ENCODE measurements at regions not wholly inside any gene's neighbourhood (a gene's known extent, or its start where the extent isn't known, plus 50 kb on each side); places are given as distances from the start of the nearest gene placed in this dataset.

DNA sequence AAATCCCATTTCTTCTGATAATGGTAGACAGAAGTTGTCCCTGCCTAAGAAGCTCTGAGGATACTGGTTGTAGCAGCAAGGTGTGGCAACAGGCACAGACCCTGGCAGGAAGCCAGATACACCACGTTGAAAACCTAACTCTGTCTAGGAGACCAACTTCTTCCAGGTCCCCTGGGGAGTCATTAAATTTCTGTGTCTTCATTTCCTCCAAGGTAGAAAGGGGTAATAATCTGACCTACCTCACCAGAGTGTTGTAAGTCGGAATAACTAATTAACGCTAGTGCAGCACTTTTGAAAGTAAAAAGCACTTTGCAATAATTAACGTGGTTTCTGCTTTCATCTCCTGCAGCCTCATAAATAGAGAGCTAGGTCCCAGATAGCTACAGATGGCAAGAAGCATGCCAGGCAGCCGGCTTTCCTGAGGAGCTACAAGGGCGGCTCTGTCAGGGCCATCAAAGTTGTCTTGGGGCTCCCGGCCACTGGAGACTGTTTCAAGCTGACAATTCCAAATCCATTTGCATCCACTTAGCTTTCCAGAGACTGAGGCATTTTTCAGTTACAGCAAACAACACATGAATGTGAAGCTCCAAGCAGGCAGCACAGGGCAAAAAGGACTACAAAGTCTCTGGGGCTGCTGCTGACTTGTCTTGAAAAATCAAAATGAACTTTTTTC lies 176.2 kb downstream of the FOXO1 start:
- Histone ChIP-seq H3K79me2 (ENCODE audit: insufficient read depth, low read depth, low read length) (no peaks in the 10 kb centered on the region), H3K4me2 (ENCODE audit: low read length) (peak overlapping the region; percentile 25), H3K27ac (ENCODE audit: low read depth, low read length, poor library complexity, severe bottlenecking) (no peak overlapping the region), H2AFZ (ENCODE audit: low read length) (no peak overlapping the region), H3K36me3 (ENCODE audit: insufficient read depth, low read length) (no peaks in the 10 kb centered on the region), H4K20me1 (ENCODE audit: insufficient read depth, low read length) (no peaks in the 10 kb centered on the region), H3K4me3 (ENCODE audit: low read depth, low read length, poor library complexity, severe bottlenecking) (no peak overlapping the region), H3K9me2 (ENCODE audit: insufficient read depth, low read length) (no peaks in the 10 kb centered on the region), H3K9me3 (ENCODE audit: low read length) (no peaks in the 10 kb centered on the region), H3K4me1 (ENCODE audit: insufficient read depth, low read length, poor library complexity, severe bottlenecking) (peaks cover 46% of the 10 kb centered on the region)
- ChIA-PET POLR2A (interaction anchor here (0.6 to 1.4 kb wide), 7 partner anchors 7 to 112 kb away, joined by 3 to 4 read pairs (median 3); no protein-coding TSS in a partner anchor), CTCF (ENCODE audit: unreplicated experiment) (no interaction called here)
- BruUV-seq (replicated peaks) = no TSS peak
- no peak for TF ChIP-seq EZH2phosphoT487 (IDR thresholded peaks at IDR 0.05; ENCODE audit: borderline replicate concordance, low read depth, low read length)
- TF ChIP-seq, protein P1, sequence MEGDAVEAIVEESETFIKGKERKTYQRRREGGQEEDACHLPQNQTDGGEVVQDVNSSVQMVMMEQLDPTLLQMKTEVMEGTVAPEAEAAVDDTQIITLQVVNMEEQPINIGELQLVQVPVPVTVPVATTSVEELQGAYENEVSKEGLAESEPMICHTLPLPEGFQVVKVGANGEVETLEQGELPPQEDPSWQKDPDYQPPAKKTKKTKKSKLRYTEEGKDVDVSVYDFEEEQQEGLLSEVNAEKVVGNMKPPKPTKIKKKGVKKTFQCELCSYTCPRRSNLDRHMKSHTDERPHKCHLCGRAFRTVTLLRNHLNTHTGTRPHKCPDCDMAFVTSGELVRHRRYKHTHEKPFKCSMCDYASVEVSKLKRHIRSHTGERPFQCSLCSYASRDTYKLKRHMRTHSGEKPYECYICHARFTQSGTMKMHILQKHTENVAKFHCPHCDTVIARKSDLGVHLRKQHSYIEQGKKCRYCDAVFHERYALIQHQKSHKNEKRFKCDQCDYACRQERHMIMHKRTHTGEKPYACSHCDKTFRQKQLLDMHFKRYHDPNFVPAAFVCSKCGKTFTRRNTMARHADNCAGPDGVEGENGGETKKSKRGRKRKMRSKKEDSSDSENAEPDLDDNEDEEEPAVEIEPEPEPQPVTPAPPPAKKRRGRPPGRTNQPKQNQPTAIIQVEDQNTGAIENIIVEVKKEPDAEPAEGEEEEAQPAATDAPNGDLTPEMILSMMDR (conservative IDR thresholded peaks at IDR 0.05; ENCODE audit: low read length) = no peak
- intact Hi-C loops (cut with micrococcal nuclease; ENCODE audit: unreplicated experiment) = no loop called here
- DNase-seq (ENCODE audit: low spot score) = no peak

DNA sequence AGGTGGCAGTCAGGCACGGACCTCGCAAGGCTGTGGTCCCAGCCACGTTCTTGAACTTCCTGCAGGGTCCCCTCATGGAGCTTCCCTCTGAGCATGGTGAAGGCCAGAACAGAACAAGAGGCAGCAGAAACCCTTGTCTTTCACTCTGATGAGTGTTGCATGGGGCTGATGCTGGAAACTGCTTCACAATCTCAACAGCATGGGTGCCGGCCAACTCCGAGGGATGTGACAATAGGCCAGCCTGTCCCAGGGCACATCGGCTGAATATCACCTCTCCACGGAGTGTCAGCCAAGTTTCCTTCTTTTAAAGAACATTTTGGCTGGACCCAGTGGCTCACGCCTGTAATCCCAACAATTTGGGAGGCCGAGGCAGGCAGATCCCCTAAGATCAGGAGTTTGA lies 173.9 kb downstream of the FOXO1 start:
- Histone ChIP-seq H2AFZ (ENCODE audit: low read length) (no peak overlapping the region), H3K27ac (ENCODE audit: low read depth, low read length, poor library complexity, severe bottlenecking) (no peak overlapping the region), H3K4me3 (ENCODE audit: low read depth, low read length, poor library complexity, severe bottlenecking) (no peak overlapping the region), H3K9me2 (ENCODE audit: insufficient read depth, low read length) (no peaks in the 10 kb centered on the region), H3K4me2 (ENCODE audit: low read length) (no peak overlapping the region), H3K9me3 (ENCODE audit: low read length) (no peaks in the 10 kb centered on the region), H3K36me3 (ENCODE audit: insufficient read depth, low read length) (no peaks in the 10 kb centered on the region), H3K79me2 (ENCODE audit: insufficient read depth, low read depth, low read length) (no peaks in the 10 kb centered on the region), H3K4me1 (ENCODE audit: insufficient read depth, low read length, poor library complexity, severe bottlenecking) (peaks cover 40% of the 10 kb centered on the region), H4K20me1 (ENCODE audit: insufficient read depth, low read length) (no peaks in the 10 kb centered on the region)
- CTCF ChIA-PET (ENCODE audit: unreplicated experiment) = no interaction called here
- no TSS peak for BruUV-seq (replicated peaks)
- POLR2A ChIA-PET = interaction anchor here (0.5 to 3.0 kb wide), 2 partner anchors 9 to 194 kb away, joined by 5 to 10 read pairs; no protein-coding TSS in a partner anchor
- intact Hi-C loops (cut with micrococcal nuclease; ENCODE audit: unreplicated experiment) = no loop called here
- no peak for TF ChIP-seq EZH2phosphoT487 (IDR thresholded peaks at IDR 0.05; ENCODE audit: borderline replicate concordance, low read depth, low read length)
- TF ChIP-seq, protein P1 (conservative IDR thresholded peaks at IDR 0.05; ENCODE audit: low read length) = no peak
- no peak for DNase-seq (ENCODE audit: low spot score)

- Histone ChIP-seq H3K79me2 (ENCODE audit: insufficient read depth, low read depth, low read length) (no peaks in the 10 kb centered on the region), H3K9me3 (ENCODE audit: low read length) (no peaks in the 10 kb centered on the region), H2AFZ (ENCODE audit: low read length) (peak overlapping the region; percentile 22; the same call in 1 of the 2 replicates), H3K4me3 (ENCODE audit: low read depth, low read length, poor library complexity, severe bottlenecking) (no peak overlapping the region), H4K20me1 (ENCODE audit: insufficient read depth, low read length) (no peaks in the 10 kb centered on the region), H3K9me2 (ENCODE audit: insufficient read depth, low read length) (no peaks in the 10 kb centered on the region), H3K4me1 (ENCODE audit: insufficient read depth, low read length, poor library complexity, severe bottlenecking) (peaks cover 46% of the 10 kb centered on the region), H3K4me2 (ENCODE audit: low read length) (peak overlapping the region; percentile 42), H3K36me3 (ENCODE audit: insufficient read depth, low read length) (no peaks in the 10 kb centered on the region), H3K27ac (ENCODE audit: low read depth, low read length, poor library complexity, severe bottlenecking) (no peak overlapping the region)
- TF ChIP-seq, protein P1 (conservative IDR thresholded peaks at IDR 0.05; ENCODE audit: low read length) = no peak
- TF ChIP-seq EZH2phosphoT487 (IDR thresholded peaks at IDR 0.05; ENCODE audit: borderline replicate concordance, low read depth, low read length) = no peak
- ChIA-PET CTCF (ENCODE audit: unreplicated experiment) (interaction anchor here (0.6 kb wide), 1 partner anchor 21 kb away, joined by 10 read pairs; no protein-coding TSS in a partner anchor), POLR2A (interaction anchor here (0.9 to 3.0 kb wide), 2 partner anchors 11 to 29 kb away, joined by 4 to 10 read pairs; no protein-coding TSS in a partner anchor)
- intact Hi-C loops (cut with micrococcal nuclease; ENCODE audit: unreplicated experiment) = no loop called here
- DNase-seq (ENCODE audit: low spot score) = peak; percentile 35
- no TSS peak for BruUV-seq (replicated peaks)
Observed at GRCh38 chr13:40494513-40494912, 171.9 kb downstream of the FOXO1 start.
